Adrenal gland (tissue), 5 donors: ENCODE measurements at regions not wholly inside any gene's neighbourhood (a gene's known extent, or its start where the extent isn't known, plus 50 kb on each side); places are given as distances from the start of the nearest gene placed in this dataset.

Experiments used
- POLR2A ChIP-seq, 2 donors: fragments of 450-650 bp; IDR thresholded peaks; one replicate each; pipeline ENCODE4 v1.6.1; 2017; ENCODE audit warnings: antibody characterized with exemption in 2 of 2, mild to moderate bottlenecking in 2 of 2, moderate library complexity in 1 of 2
- TF ChIP-seq, protein P1 (sequence below), 6 experiments: fragments of 450-650 bp in 4 of 6; fragments of 200-600 bp in 2 of 6; sonication (generic) in 1 of 6; IDR thresholded peaks; 1 replicate in 5 of 6; 2 replicates in 1 of 6; pipeline versions ENCODE4 v1.5.1 to v1.8.0; 2016 to 2021; ENCODE audit warnings: antibody characterized with exemption in 6 of 6, mild to moderate bottlenecking in 2 of 6, moderate library complexity in 1 of 6
- donor health status: DM: no; HTN: no; CAD: no.

DNA sequence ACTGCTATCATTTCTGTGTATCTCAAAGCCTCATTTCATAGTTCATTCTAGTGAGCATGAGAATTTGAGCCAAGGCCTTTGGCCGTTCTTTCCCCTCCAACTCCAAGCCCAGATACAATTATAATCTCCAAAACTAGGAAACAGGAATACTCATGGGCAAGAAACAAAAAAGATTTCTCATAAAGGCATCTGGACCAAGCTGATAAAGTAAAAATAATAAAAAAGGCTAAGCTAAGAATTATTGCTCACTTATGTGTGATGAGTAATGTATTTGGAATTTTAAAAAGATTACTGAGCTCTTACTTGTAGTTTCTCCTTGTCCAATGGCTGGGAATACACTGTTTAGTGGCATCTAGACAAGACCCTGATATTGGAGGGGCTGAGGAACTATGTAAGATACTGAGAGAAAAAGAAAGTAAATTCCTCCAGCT is 196.4 kb upstream of the POM121L12 start:
- TF ChIP-seq, protein P1, sequence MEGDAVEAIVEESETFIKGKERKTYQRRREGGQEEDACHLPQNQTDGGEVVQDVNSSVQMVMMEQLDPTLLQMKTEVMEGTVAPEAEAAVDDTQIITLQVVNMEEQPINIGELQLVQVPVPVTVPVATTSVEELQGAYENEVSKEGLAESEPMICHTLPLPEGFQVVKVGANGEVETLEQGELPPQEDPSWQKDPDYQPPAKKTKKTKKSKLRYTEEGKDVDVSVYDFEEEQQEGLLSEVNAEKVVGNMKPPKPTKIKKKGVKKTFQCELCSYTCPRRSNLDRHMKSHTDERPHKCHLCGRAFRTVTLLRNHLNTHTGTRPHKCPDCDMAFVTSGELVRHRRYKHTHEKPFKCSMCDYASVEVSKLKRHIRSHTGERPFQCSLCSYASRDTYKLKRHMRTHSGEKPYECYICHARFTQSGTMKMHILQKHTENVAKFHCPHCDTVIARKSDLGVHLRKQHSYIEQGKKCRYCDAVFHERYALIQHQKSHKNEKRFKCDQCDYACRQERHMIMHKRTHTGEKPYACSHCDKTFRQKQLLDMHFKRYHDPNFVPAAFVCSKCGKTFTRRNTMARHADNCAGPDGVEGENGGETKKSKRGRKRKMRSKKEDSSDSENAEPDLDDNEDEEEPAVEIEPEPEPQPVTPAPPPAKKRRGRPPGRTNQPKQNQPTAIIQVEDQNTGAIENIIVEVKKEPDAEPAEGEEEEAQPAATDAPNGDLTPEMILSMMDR (IDR thresholded peaks at IDR 0.05): no peak
- TF ChIP-seq POLR2A (IDR thresholded peaks at IDR 0.05): no peak
